Cardiac muscle cell (in vitro differentiated cells and primary cell): ENCODE measurements at regions not wholly inside any gene's neighbourhood (a gene's known extent, or its start where the extent isn't known, plus 50 kb on each side); places are given as distances from the start of the nearest gene placed in this dataset.

Experiments
- DNase-seq, 2 donors: peaks; one replicate each; pipeline versions ENCODE4 v3.0.0 to v3.0.0-alpha.2; 2010 to 2017; ENCODE audit warnings: low read depth in 1 of 2, low spot score in 1 of 2
- H3K27ac ChIP-seq: fragments of 200-600 bp; sonication (generic); 2 replicates; pipeline ENCODE4 v1.5.1; 2016
- H3K27me3 ChIP-seq: fragments of 200-600 bp; sonication (generic); 2 replicates; pipeline ENCODE4 v1.6.0; 2016; ENCODE audit warnings: control low read depth
- H3K36me3 ChIP-seq: fragments of 200-600 bp; sonication (generic); 2 replicates; pipeline ENCODE4 v1.5.1; 2016; ENCODE audit warnings: control low read depth
- H3K4me1 ChIP-seq: fragments of 200-600 bp; sonication (generic); 2 replicates; pipeline ENCODE4 v1.8.1; 2017; ENCODE audit warnings: low read depth, mild to moderate bottlenecking, mixed run types
- H3K4me3 ChIP-seq: fragments of 200-600 bp; sonication (generic); 2 replicates; pipeline ENCODE4 v1.5.1; 2016; ENCODE audit warnings: mild to moderate bottlenecking
- H3K9me3 ChIP-seq: fragments of 200-600 bp; sonication (generic); 2 replicates; pipeline ENCODE4 v1.5.1; 2017; ENCODE audit warnings: low read depth, mild to moderate bottlenecking, control low read depth
- TF ChIP-seq, protein P1 (sequence below): IDR thresholded peaks from 2 replicates; pipeline ENCODE4 v1.5.1; 2012; ENCODE audit warnings: low read depth, mild to moderate bottlenecking, low read length

DNA sequence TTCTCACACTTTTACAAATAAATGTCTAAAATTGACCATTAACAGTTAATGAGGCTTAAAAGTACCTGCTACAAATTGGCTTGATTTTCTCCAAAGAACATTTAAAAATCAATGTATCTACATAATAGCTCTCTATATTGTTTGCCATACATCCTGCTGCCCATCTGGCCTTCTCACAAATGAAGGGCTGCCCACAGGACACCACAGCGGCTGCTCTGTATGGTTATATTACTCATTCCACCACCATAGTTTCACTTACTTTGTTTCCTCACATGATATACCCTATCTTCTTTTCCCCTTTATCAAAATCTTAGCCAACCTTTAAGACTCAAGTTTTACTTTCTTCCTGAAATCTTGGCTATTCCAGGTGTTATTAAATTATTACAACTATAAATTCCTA lies 407.7 kb upstream of the HTR1E start:
- no peak overlapping the region for H3K27ac ChIP-seq
- no peaks in the 10 kb centered on the region for H3K36me3 ChIP-seq
- no peaks in the 10 kb centered on the region for H3K9me3 ChIP-seq
- no peak for DNase-seq
- H3K27me3 ChIP-seq = no peaks in the 10 kb centered on the region
- H3K4me1 ChIP-seq = peaks cover 3% of the 10 kb centered on the region
- H3K4me3 ChIP-seq = no peak overlapping the region
- TF ChIP-seq, protein P1, sequence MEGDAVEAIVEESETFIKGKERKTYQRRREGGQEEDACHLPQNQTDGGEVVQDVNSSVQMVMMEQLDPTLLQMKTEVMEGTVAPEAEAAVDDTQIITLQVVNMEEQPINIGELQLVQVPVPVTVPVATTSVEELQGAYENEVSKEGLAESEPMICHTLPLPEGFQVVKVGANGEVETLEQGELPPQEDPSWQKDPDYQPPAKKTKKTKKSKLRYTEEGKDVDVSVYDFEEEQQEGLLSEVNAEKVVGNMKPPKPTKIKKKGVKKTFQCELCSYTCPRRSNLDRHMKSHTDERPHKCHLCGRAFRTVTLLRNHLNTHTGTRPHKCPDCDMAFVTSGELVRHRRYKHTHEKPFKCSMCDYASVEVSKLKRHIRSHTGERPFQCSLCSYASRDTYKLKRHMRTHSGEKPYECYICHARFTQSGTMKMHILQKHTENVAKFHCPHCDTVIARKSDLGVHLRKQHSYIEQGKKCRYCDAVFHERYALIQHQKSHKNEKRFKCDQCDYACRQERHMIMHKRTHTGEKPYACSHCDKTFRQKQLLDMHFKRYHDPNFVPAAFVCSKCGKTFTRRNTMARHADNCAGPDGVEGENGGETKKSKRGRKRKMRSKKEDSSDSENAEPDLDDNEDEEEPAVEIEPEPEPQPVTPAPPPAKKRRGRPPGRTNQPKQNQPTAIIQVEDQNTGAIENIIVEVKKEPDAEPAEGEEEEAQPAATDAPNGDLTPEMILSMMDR = no peak

DNA sequence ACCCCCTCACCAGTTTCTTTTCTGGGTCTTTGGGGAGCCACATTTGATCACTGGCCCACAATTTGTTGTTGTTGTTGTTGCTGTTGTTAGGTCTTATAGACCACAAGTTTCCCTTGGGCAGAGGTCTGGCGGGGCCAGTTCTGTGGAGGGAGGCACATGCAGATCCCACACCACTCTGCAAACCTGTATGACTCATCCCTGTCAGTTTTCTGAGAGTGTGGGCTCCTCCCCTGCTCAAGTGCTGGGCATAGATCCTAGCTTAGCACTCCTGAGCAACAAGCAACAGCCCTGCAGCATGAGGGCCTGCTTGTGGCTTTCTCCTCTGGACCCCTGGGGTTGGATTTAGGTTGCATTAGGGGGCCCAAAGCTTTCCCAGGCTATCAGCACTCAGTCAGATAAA lies 411.1 kb upstream of the HTR1E start:
- no peak overlapping the region for H3K27ac ChIP-seq
- DNase-seq = no peak
- H3K36me3 ChIP-seq = no peaks in the 10 kb centered on the region
- no peak overlapping the region for H3K4me3 ChIP-seq
- H3K4me1 ChIP-seq = no peaks in the 10 kb centered on the region
- no peaks in the 10 kb centered on the region for H3K27me3 ChIP-seq
- no peaks in the 10 kb centered on the region for H3K9me3 ChIP-seq
- TF ChIP-seq, protein P1 = no peak

DNA sequence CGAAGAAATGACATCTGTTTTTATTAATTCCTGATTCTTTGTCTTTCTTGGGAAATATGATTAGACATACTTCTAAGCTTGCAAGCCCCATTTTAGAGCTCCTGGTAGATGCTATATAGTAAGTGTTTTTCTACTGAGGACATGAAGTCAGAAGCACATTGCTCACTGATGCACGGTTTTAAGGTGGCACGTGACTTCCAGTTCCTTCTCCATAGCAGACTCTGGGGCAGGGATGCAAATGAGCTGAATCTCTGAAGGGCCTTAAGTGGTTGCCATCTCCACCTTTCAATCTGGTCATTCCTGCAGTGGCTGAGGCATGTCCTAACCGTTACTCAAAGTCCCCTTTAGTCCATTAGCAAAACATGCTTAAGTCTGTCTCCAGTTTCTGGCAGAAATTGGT lies 421.2 kb upstream of the HTR1E start:
- no peaks in the 10 kb centered on the region for H3K27me3 ChIP-seq
- H3K9me3 ChIP-seq = no peaks in the 10 kb centered on the region
- no peaks in the 10 kb centered on the region for H3K4me1 ChIP-seq
- DNase-seq = no peak
- no peaks in the 10 kb centered on the region for H3K36me3 ChIP-seq
- no peak overlapping the region for H3K27ac ChIP-seq
- TF ChIP-seq, protein P1 = no peak
- H3K4me3 ChIP-seq = no peak overlapping the region

DNA sequence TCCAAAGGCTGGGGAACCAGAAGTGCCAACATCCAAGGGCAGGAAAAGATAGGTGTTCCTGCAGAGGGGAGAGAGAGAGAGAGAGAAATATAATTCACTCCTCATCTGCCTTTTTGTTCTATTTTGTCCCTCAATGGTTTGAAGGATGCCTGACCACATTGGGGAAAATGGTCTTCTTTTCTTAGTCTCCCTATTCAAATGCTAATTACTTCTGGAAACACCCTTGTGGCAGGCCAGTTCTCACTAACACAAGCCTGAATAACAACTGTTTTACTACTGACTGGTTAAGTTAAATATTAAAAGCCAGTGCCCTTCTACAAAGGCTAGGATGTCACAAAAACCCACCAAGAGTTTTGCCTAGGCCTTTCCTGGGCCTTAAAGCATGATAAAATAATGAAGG lies 425.4 kb upstream of the HTR1E start:
- no peaks in the 10 kb centered on the region for H3K4me1 ChIP-seq

DNA sequence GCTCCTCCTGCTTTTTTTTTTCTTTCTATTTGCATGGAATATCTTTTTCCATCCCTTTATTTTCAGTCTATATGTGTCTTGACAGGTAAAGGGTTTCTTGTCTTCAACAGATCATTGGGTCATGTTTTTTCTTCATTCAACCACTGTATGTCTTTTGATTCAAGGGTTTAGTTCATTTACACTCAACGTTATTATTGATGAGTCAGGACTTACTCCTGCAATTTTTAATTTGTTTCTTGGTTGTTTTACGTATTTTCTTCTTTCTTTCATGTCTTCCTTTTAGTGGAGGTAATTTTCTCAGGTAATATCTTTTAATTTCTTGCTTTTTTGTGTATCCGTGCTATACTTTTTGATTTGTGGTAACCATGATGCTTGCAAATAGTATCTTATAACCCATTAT lies 429.1 kb upstream of the HTR1E start:
- TF ChIP-seq, protein P1 = no peak
- DNase-seq = no peak
- Histone ChIP-seq H3K4me1 (no peaks in the 10 kb centered on the region), H3K27ac (no peak overlapping the region), H3K27me3 (no peaks in the 10 kb centered on the region), H3K36me3 (no peaks in the 10 kb centered on the region), H3K9me3 (no peaks in the 10 kb centered on the region), H3K4me3 (no peak overlapping the region)

More for the DNA sequence above, 425.4 kb upstream of the HTR1E start:
- H3K27ac ChIP-seq = no peak overlapping the region
- no peaks in the 10 kb centered on the region for H3K9me3 ChIP-seq
- H3K36me3 ChIP-seq = no peaks in the 10 kb centered on the region
- no peak overlapping the region for H3K4me3 ChIP-seq
- no peaks in the 10 kb centered on the region for H3K27me3 ChIP-seq
- no peak for DNase-seq
- TF ChIP-seq, protein P1 = no peak

DNA sequence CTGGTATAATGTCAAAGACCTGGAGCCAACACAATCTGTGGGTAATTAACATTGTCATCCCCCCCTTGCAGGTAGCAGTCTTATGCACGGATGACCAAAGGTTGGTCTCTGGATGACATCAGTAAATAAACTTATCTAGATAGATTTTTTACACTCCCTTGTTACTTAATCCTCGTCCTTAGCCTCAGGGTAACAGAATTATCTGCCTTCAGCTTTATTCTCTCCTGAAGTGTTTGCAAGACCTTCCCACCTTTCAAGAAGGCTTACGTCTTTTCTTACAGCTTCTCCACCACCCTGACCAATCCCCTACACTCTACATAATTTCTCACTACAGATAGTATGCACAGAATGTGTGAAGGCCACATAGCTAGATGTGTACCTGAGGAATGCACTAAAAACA lies 434.8 kb upstream of the HTR1E start:
- TF ChIP-seq, protein P1 = no peak
- no peak overlapping the region for H3K27ac ChIP-seq

More for the DNA sequence above, 434.8 kb upstream of the HTR1E start:
- no peaks in the 10 kb centered on the region for H3K9me3 ChIP-seq
- H3K4me1 ChIP-seq = no peaks in the 10 kb centered on the region
- no peaks in the 10 kb centered on the region for H3K27me3 ChIP-seq
- H3K4me3 ChIP-seq = no peak overlapping the region
- DNase-seq = no peak
- H3K36me3 ChIP-seq = no peaks in the 10 kb centered on the region
